Stimulated activated CD4-positive, alpha-beta T cell treated with anti-CD3 and anti-CD28 coated beads, Interleukin-2, amount 100 ng/mL, for 4 hours (primary cell): ENCODE measurements at regions not wholly inside any gene's neighbourhood (a gene's known extent, or its start where the extent isn't known, plus 50 kb on each side); places are given as distances from the start of the nearest gene placed in this dataset.

Experiments
- DNase-seq: peaks from one replicate; pipeline ENCODE4 v3.0.0-alpha.2; 2020; ENCODE audit warnings: low read depth

- DNase-seq, result no peak
Observed at GRCh38 chr10:121073728-121074127, 222.6 kb downstream of the WDR11 start.

GRCh38 chr10:121076776-121077715 lies 225.9 kb downstream of the WDR11 start:
- DNase-seq, result no peak

GRCh38 chr10:121078036-121078435 lies 226.9 kb downstream of the WDR11 start:
- DNase-seq, result no peak

GRCh38 chr10:121078672-121079102 lies 227.5 kb downstream of the WDR11 start:
- no peak for DNase-seq

- DNase-seq, result no peak
Observed at GRCh38 chr10:121079226-121079625, 228.1 kb downstream of the WDR11 start.

GRCh38 chr10:121080281-121080891 lies 229.2 kb downstream of the WDR11 start:
- DNase-seq, result no peak

- no peak for DNase-seq
Observed at GRCh38 chr10:121081306-121081705, 230.1 kb downstream of the WDR11 start.

- no peak for DNase-seq
Observed at GRCh38 chr10:121082984-121083383, 231.8 kb downstream of the WDR11 start.

GRCh38 chr10:121084016-121084674 lies 233.0 kb downstream of the WDR11 start:
- DNase-seq, result no peak

GRCh38 chr10:121084675-121085070 lies 233.5 kb downstream of the WDR11 start:
- no peak for DNase-seq

- no peak for DNase-seq
Observed at GRCh38 chr10:121085367-121085766, 234.2 kb downstream of the WDR11 start.

GRCh38 chr10:121087129-121087528 lies 236.0 kb downstream of the WDR11 start:
- no peak for DNase-seq

- DNase-seq, result no peak
Observed at GRCh38 chr10:121087688-121088087, 236.5 kb downstream of the WDR11 start.

GRCh38 chr10:121088524-121088923 lies 237.4 kb downstream of the WDR11 start:
- no peak for DNase-seq

GRCh38 chr10:121089434-121089833 lies 238.3 kb downstream of the WDR11 start:
- no peak for DNase-seq

GRCh38 chr10:121091961-121092719 lies 241.0 kb downstream of the WDR11 start:
- DNase-seq, result no peak

GRCh38 chr10:121092720-121093095 lies 241.5 kb downstream of the WDR11 start:
- no peak for DNase-seq

GRCh38 chr10:121096617-121097431 lies 245.7 kb downstream of the WDR11 start:
- DNase-seq, result no peak

GRCh38 chr10:121098211-121098610 lies 247.0 kb downstream of the WDR11 start:
- DNase-seq, result no peak

GRCh38 chr10:121098751-121099150 lies 247.6 kb downstream of the WDR11 start:
- DNase-seq, result no peak

GRCh38 chr10:121099181-121099580 lies 248.0 kb downstream of the WDR11 start:
- DNase-seq, result no peak
